Stimulated activated memory B cell treated with anti-CD40 and anti-IgM and Interleukin-4, amounts not matched to agents 10 μg/mL and 1 μg/mL and 100 μg/mL, for 72 hours (primary cell): ENCODE measurements at regions not wholly inside any gene's neighbourhood (a gene's known extent, or its start where the extent isn't known, plus 50 kb on each side); places are given as distances from the start of the nearest gene placed in this dataset.
"Not testable (repeated sequence)": the region's sequence is repeated elsewhere in the genome, so short reads cannot be mapped to it uniquely, and the experiment has no call there.

Experiments used
- ATAC-seq: fragments of 150-1000 bp; cut with Tn5 transposase; 2 replicates; pipeline ENCODE4 v1.10.0; 2021
- H3K27ac Mint-ChIP-seq: one replicate; pipeline ENCODE4 v1.8.0; 2022; ENCODE audit warnings: mild to moderate bottlenecking, mixed read lengths
- H3K27me3 Mint-ChIP-seq: one replicate; pipeline ENCODE4 v1.8.0; 2022; ENCODE audit warnings: mixed read lengths
- H3K36me3 Mint-ChIP-seq: one replicate; pipeline ENCODE4 v1.8.0; 2022; ENCODE audit warnings: mixed read lengths
- H3K4me1 Mint-ChIP-seq: one replicate; pipeline ENCODE4 v1.8.0; 2022; ENCODE audit warnings: mixed read lengths
- H3K4me3 Mint-ChIP-seq: one replicate; pipeline ENCODE4 v1.8.0; 2022; ENCODE audit warnings: mild to moderate bottlenecking, moderate library complexity, mixed read lengths
- H3K9me3 Mint-ChIP-seq: one replicate; pipeline ENCODE4 v1.8.0; 2022; ENCODE audit warnings: mixed read lengths

GRCh38 chr5:67808340-67808739 lies 407.2 kb upstream of the PIK3R1 start:
- H3K27ac Mint-ChIP-seq, result no peak overlapping the region
- H3K27me3 Mint-ChIP-seq, result peaks cover 27% of the 10 kb centered on the region
- H3K36me3 Mint-ChIP-seq, result no peaks in the 10 kb centered on the region
- peaks cover 16% of the 10 kb centered on the region for H3K4me1 Mint-ChIP-seq
- no peaks in the 10 kb centered on the region for H3K9me3 Mint-ChIP-seq
- no peak for ATAC-seq
- H3K4me3 Mint-ChIP-seq, result no peak overlapping the region

- H3K4me3 Mint-ChIP-seq, result no peak overlapping the region
- peak; percentile 47 for ATAC-seq
- H3K36me3 Mint-ChIP-seq, result no peaks in the 10 kb centered on the region
- peaks cover 16% of the 10 kb centered on the region for H3K4me1 Mint-ChIP-seq
- no peak overlapping the region for H3K27ac Mint-ChIP-seq
- H3K27me3 Mint-ChIP-seq, result peaks cover 23% of the 10 kb centered on the region
- no peaks in the 10 kb centered on the region for H3K9me3 Mint-ChIP-seq
These were observed 408.1 kb upstream of the PIK3R1 start for GRCh38 chr5:67807439-67807888.

- H3K27me3 Mint-ChIP-seq, result peaks cover 17% of the 10 kb centered on the region
- H3K9me3 Mint-ChIP-seq, result no peaks in the 10 kb centered on the region
- no peak overlapping the region for H3K4me3 Mint-ChIP-seq
- no peak overlapping the region for H3K27ac Mint-ChIP-seq
- peaks cover 16% of the 10 kb centered on the region for H3K4me1 Mint-ChIP-seq
- no peaks in the 10 kb centered on the region for H3K36me3 Mint-ChIP-seq
- ATAC-seq, result no peak
These were observed 408.7 kb upstream of the PIK3R1 start for GRCh38 chr5:67806654-67807438.

- H3K27ac Mint-ChIP-seq, result no peak overlapping the region
- H3K27me3 Mint-ChIP-seq, result peaks cover 11% of the 10 kb centered on the region
- H3K4me3 Mint-ChIP-seq, result no peak overlapping the region
- H3K9me3 Mint-ChIP-seq, result no peaks in the 10 kb centered on the region
- H3K36me3 Mint-ChIP-seq, result no peaks in the 10 kb centered on the region
- H3K4me1 Mint-ChIP-seq, result peaks cover 16% of the 10 kb centered on the region
- no peak for ATAC-seq
These were observed 409.7 kb upstream of the PIK3R1 start for GRCh38 chr5:67805666-67806348.

- H3K36me3 Mint-ChIP-seq, result no peaks in the 10 kb centered on the region
- peaks cover 8% of the 10 kb centered on the region for H3K27me3 Mint-ChIP-seq
- H3K4me1 Mint-ChIP-seq, result peaks cover 6% of the 10 kb centered on the region
- ATAC-seq, result no peak
- no peaks in the 10 kb centered on the region for H3K9me3 Mint-ChIP-seq
- H3K4me3 Mint-ChIP-seq, result no peak overlapping the region
- H3K27ac Mint-ChIP-seq, result no peak overlapping the region
These were observed 412.8 kb upstream of the PIK3R1 start for GRCh38 chr5:67802766-67803165.

GRCh38 chr5:67799732-67800234 lies 415.8 kb upstream of the PIK3R1 start:
- peaks cover 8% of the 10 kb centered on the region for H3K27me3 Mint-ChIP-seq

GRCh38 chr5:67798470-67798869 lies 417.1 kb upstream of the PIK3R1 start:
- H3K9me3 Mint-ChIP-seq, H3K4me1 Mint-ChIP-seq, H3K27me3 Mint-ChIP-seq, H3K4me3 Mint-ChIP-seq, ATAC-seq, H3K27ac Mint-ChIP-seq, H3K36me3 Mint-ChIP-seq: not testable (repeated sequence)

More at GRCh38 chr5:67799732-67800234, 415.8 kb upstream of the PIK3R1 start:
- no peak for ATAC-seq
- Mint-ChIP-seq H3K4me3 (no peak overlapping the region), H3K9me3 (no peaks in the 10 kb centered on the region), H3K27ac (no peak overlapping the region), H3K36me3 (no peaks in the 10 kb centered on the region), H3K4me1 (no peaks in the 10 kb centered on the region)

GRCh38 chr5:67795781-67796477 lies 419.6 kb upstream of the PIK3R1 start:
- Mint-ChIP-seq H3K9me3 (no peaks in the 10 kb centered on the region), H3K4me1 (no peaks in the 10 kb centered on the region), H3K27ac (no peak overlapping the region), H3K4me3 (no peak overlapping the region), H3K27me3 (peaks cover 8% of the 10 kb centered on the region), H3K36me3 (no peaks in the 10 kb centered on the region)
- no peak for ATAC-seq

GRCh38 chr5:67793966-67794365 lies 421.6 kb upstream of the PIK3R1 start:
- Mint-ChIP-seq H3K27me3 (no peaks in the 10 kb centered on the region), H3K27ac (no peak overlapping the region), H3K4me3 (no peak overlapping the region), H3K36me3 (no peaks in the 10 kb centered on the region), H3K4me1 (no peaks in the 10 kb centered on the region), H3K9me3 (no peaks in the 10 kb centered on the region)
- ATAC-seq, result no peak

- H3K27me3 Mint-ChIP-seq, result no peaks in the 10 kb centered on the region
- H3K4me1 Mint-ChIP-seq, result no peaks in the 10 kb centered on the region
- no peak for ATAC-seq
- no peaks in the 10 kb centered on the region for H3K36me3 Mint-ChIP-seq
- H3K9me3 Mint-ChIP-seq, result no peaks in the 10 kb centered on the region
- H3K27ac Mint-ChIP-seq, result no peak overlapping the region
- no peak overlapping the region for H3K4me3 Mint-ChIP-seq
These were observed 422.1 kb upstream of the PIK3R1 start for GRCh38 chr5:67793418-67793817.

- Mint-ChIP-seq H3K9me3 (no peaks in the 10 kb centered on the region), H3K4me3 (no peak overlapping the region), H3K27me3 (no peaks in the 10 kb centered on the region), H3K36me3 (no peaks in the 10 kb centered on the region), H3K4me1 (no peaks in the 10 kb centered on the region), H3K27ac (no peak overlapping the region)
- no peak for ATAC-seq
These were observed 422.7 kb upstream of the PIK3R1 start for GRCh38 chr5:67792891-67793290.

- H3K36me3 Mint-ChIP-seq, result no peaks in the 10 kb centered on the region
- no peak overlapping the region for H3K4me3 Mint-ChIP-seq
- no peaks in the 10 kb centered on the region for H3K9me3 Mint-ChIP-seq
- ATAC-seq, result no peak
- no peak overlapping the region for H3K27ac Mint-ChIP-seq
- H3K27me3 Mint-ChIP-seq, result no peaks in the 10 kb centered on the region
- no peaks in the 10 kb centered on the region for H3K4me1 Mint-ChIP-seq
These were observed 425.2 kb upstream of the PIK3R1 start for GRCh38 chr5:67790390-67790789.

GRCh38 chr5:67779893-67780623 lies 435.5 kb upstream of the PIK3R1 start:
- not testable (repeated sequence) for ATAC-seq, H3K36me3 Mint-ChIP-seq, H3K27me3 Mint-ChIP-seq, H3K27ac Mint-ChIP-seq, H3K4me3 Mint-ChIP-seq, H3K9me3 Mint-ChIP-seq, H3K4me1 Mint-ChIP-seq

GRCh38 chr5:67774786-67775185 lies 440.8 kb upstream of the PIK3R1 start:
- ATAC-seq, result no peak
- Mint-ChIP-seq H3K4me3 (no peak overlapping the region), H3K27me3 (no peaks in the 10 kb centered on the region), H3K36me3 (no peaks in the 10 kb centered on the region), H3K4me1 (peaks cover 5% of the 10 kb centered on the region), H3K9me3 (peaks cover 3% of the 10 kb centered on the region), H3K27ac (no peak overlapping the region)

GRCh38 chr5:67774267-67774552 lies 441.3 kb upstream of the PIK3R1 start:
- no peaks in the 10 kb centered on the region for H3K27me3 Mint-ChIP-seq
- no peak for ATAC-seq
- H3K4me1 Mint-ChIP-seq, result peaks cover 5% of the 10 kb centered on the region
- H3K9me3 Mint-ChIP-seq, result peaks cover 6% of the 10 kb centered on the region
- H3K36me3 Mint-ChIP-seq, result no peaks in the 10 kb centered on the region
- no peak overlapping the region for H3K4me3 Mint-ChIP-seq
- no peak overlapping the region for H3K27ac Mint-ChIP-seq
